ENCODE measurements at regions not wholly inside any gene's neighbourhood (a gene's known extent, or its start where the extent isn't known, plus 50 kb on each side); places are given as distances from the start of the nearest gene placed in this dataset.

DNA sequence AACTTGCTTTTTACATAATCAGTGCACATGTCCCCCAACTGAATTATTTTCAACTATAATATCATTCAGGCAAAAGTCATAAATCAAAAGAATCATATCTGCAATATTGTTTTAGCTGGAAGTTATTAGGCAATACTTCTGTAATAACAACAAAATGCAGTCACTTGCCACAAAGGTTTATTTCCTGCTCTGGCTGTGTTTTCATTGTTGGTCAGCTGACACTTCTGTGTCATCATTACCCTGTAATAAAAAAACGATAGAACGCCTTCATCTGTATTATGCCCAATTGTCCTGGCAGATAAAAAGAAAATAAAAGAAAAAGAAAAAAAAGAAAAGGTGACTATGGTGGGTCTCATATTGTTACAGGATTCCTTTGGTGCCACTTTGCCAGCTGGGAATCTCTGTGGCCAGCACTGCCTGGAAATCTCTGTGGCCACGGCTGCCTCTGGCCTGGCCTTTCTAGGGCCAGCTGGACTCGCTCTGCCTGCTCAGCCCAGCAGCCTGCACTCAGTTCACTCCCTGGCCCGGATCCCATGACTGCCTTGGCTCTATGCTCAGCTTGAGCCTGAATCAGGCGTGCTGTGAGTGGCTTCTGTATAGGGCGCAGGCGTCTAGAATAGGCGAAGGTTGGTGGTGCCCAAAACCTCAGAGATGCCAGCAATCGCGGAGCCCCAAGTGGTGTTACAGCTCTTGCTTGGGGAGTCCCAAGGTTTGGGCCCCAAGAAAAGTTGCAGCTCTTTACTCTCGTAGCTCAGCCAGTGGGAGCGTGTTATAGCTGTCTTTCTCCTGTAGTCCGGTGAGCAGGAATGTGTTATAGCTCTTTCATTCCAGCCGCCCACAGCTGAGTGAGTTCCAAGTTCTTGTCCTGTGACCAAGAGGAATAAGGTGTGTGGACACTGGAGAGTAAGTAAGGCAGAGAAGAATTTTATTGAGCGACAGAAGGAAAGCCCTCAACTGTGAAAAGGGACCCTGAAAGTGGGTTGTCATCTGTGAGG is 1227.1 kb downstream of the SLITRK1 start:
- H3K27ac ChIP-seq (ENCODE audit: low read depth in 1 of 2, low read length in 2 of 2): no peak overlapping the region
- DNase-seq (ENCODE audit: low spot score): no peak
- no peaks in the 10 kb centered on the region for H3K27me3 ChIP-seq (ENCODE audit: control insufficient read depth in 4 of 4, insufficient read depth in 4 of 4, low read length in 3 of 4)
- no peaks in the 10 kb centered on the region for H3K4me1 ChIP-seq (ENCODE audit: control insufficient read depth in 4 of 4, insufficient read depth in 4 of 4, low read length in 3 of 4)
- H3K9me3 ChIP-seq (ENCODE audit: control insufficient read depth in 4 of 4, low read length in 3 of 4): peaks cover 0 to 2% (median 0%) of the 10 kb centered on the region in 4 donors
- H3K4me3 ChIP-seq (ENCODE audit: low read depth in 1 of 3, low read length in 3 of 3): no peak overlapping the region
- H3K9ac ChIP-seq (ENCODE audit: low read depth in 1 of 2, low read length in 2 of 2): no peak overlapping the region
- no peak for TF ChIP-seq EGR1 (IDR thresholded peaks at IDR 0.05; ENCODE audit: low read depth in 2 of 2)
- no peak for TF ChIP-seq ATF3 (IDR thresholded peaks at IDR 0.05)
- no peak for TF ChIP-seq RAD21 (IDR thresholded peaks at IDR 0.05)
- TF ChIP-seq TAF1 (conservative IDR thresholded peaks at IDR 0.05): no peak
- TF ChIP-seq GABPA (IDR thresholded peaks at IDR 0.05 in 1 of 2, conservative IDR thresholded peaks at IDR 0.05 in 1 of 2): no peak
- TF ChIP-seq NR2F2 (IDR thresholded peaks at IDR 0.05): no peak
- TF ChIP-seq YY1 (IDR thresholded peaks at IDR 0.05): no peak
- no peak for TF ChIP-seq HNF4A (conservative IDR thresholded peaks at IDR 0.05)
- TF ChIP-seq, protein P1, sequence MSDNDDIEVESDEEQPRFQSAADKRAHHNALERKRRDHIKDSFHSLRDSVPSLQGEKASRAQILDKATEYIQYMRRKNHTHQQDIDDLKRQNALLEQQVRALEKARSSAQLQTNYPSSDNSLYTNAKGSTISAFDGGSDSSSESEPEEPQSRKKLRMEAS (IDR thresholded peaks at IDR 0.05): no peak
- TF ChIP-seq, protein P2, sequence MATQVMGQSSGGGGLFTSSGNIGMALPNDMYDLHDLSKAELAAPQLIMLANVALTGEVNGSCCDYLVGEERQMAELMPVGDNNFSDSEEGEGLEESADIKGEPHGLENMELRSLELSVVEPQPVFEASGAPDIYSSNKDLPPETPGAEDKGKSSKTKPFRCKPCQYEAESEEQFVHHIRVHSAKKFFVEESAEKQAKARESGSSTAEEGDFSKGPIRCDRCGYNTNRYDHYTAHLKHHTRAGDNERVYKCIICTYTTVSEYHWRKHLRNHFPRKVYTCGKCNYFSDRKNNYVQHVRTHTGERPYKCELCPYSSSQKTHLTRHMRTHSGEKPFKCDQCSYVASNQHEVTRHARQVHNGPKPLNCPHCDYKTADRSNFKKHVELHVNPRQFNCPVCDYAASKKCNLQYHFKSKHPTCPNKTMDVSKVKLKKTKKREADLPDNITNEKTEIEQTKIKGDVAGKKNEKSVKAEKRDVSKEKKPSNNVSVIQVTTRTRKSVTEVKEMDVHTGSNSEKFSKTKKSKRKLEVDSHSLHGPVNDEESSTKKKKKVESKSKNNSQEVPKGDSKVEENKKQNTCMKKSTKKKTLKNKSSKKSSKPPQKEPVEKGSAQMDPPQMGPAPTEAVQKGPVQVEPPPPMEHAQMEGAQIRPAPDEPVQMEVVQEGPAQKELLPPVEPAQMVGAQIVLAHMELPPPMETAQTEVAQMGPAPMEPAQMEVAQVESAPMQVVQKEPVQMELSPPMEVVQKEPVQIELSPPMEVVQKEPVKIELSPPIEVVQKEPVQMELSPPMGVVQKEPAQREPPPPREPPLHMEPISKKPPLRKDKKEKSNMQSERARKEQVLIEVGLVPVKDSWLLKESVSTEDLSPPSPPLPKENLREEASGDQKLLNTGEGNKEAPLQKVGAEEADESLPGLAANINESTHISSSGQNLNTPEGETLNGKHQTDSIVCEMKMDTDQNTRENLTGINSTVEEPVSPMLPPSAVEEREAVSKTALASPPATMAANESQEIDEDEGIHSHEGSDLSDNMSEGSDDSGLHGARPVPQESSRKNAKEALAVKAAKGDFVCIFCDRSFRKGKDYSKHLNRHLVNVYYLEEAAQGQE (IDR thresholded peaks at IDR 0.05): no peak
- TF ChIP-seq FOXA2 (IDR thresholded peaks at IDR 0.05): no peak
- TF ChIP-seq SP1 (IDR thresholded peaks at IDR 0.05): no peak
- TF ChIP-seq FOXA1 (IDR thresholded peaks at IDR 0.05): no peak
- 87% methylated on average over 16 of the region's 16 CpGs for WGBS
- no peaks in the 10 kb centered on the region for H3K36me3 ChIP-seq (ENCODE audit: control insufficient read depth in 4 of 4, insufficient read depth in 3 of 4, low read depth in 1 of 4, low read length in 3 of 4)

DNA sequence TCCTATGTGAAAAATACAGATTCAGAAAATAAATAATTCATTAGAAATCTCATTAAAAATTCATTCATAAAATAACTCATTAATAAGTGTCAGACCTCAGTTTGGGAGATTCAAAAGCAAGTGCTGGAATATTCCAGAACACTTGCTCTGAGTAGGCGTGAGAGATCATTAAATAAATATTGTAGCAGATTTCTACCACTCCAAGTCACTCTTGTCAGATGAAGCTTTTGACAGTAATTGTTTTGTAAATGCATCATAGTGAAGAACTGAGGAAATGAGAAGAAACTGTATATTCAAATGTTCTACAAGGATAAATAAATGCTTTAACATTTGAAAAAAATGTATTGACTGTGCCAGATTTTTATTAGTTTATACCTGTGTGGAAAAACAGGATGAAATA is 1228.1 kb downstream of the SLITRK1 start:
- H3K4me1 ChIP-seq (ENCODE audit: control insufficient read depth in 4 of 4, insufficient read depth in 4 of 4, low read length in 3 of 4): no peaks in the 10 kb centered on the region
- WGBS: 80% methylated on average over 1 of the region's 1 CpG
- no peak for DNase-seq (ENCODE audit: low spot score)
- H3K27ac ChIP-seq (ENCODE audit: low read depth in 1 of 2, low read length in 2 of 2): no peak overlapping the region
- peaks cover 0 to 2% (median 0%) of the 10 kb centered on the region in 4 donors for H3K9me3 ChIP-seq (ENCODE audit: control insufficient read depth in 4 of 4, low read length in 3 of 4)
- no peaks in the 10 kb centered on the region for H3K36me3 ChIP-seq (ENCODE audit: control insufficient read depth in 4 of 4, insufficient read depth in 3 of 4, low read depth in 1 of 4, low read length in 3 of 4)
- no peak overlapping the region for H3K9ac ChIP-seq (ENCODE audit: low read depth in 1 of 2, low read length in 2 of 2)
- TF ChIP-seq HNF4G (IDR thresholded peaks at IDR 0.05): no peak
- TF ChIP-seq ATF3 (IDR thresholded peaks at IDR 0.05): no peak
- TF ChIP-seq JUND (IDR thresholded peaks at IDR 0.05): no peak
- TF ChIP-seq NR2F2 (IDR thresholded peaks at IDR 0.05): no peak
- TF ChIP-seq, protein P2 (IDR thresholded peaks at IDR 0.05): no peak
- no peak for TF ChIP-seq SP1 (IDR thresholded peaks at IDR 0.05)
- no peak for TF ChIP-seq RXRA (IDR thresholded peaks at IDR 0.05)
- TF ChIP-seq CTCF (IDR thresholded peaks at IDR 0.05; ENCODE audit: low read depth, low read length, missing input control): no peak
- TF ChIP-seq TAF1 (conservative IDR thresholded peaks at IDR 0.05): no peak
- TF ChIP-seq HNF4A (conservative IDR thresholded peaks at IDR 0.05): no peak
- TF ChIP-seq RAD21 (IDR thresholded peaks at IDR 0.05): no peak
- H3K4me3 ChIP-seq (ENCODE audit: low read depth in 1 of 3, low read length in 3 of 3): no peak overlapping the region
- no peaks in the 10 kb centered on the region for H3K27me3 ChIP-seq (ENCODE audit: control insufficient read depth in 4 of 4, insufficient read depth in 4 of 4, low read length in 3 of 4)
